Neutrophil (primary cell): ENCODE measurements at regions not wholly inside any gene's neighbourhood (a gene's known extent, or its start where the extent isn't known, plus 50 kb on each side); places are given as distances from the start of the nearest gene placed in this dataset.
A peak's percentile ranks its signal among the peaks of the same experiment; 100 is the strongest.
"Not testable (repeated sequence)": the region's sequence is repeated elsewhere in the genome, so short reads cannot be mapped to it uniquely, and the experiment has no call there.

Source experiments
- H3K27ac ChIP-seq: fragments of 200-600 bp; sonication (generic); 2 replicates; pipeline ENCODE4 v1.5.1; 2016; ENCODE audit warnings: mild to moderate bottlenecking, moderate library complexity
- H3K27me3 ChIP-seq: fragments of 200-600 bp; sonication (generic); 2 replicates; pipeline ENCODE4 v1.6.0; 2016; ENCODE audit warnings: mild to moderate bottlenecking
- H3K36me3 ChIP-seq: fragments of 200-600 bp; sonication (generic); 2 replicates; pipeline ENCODE4 v1.5.1; 2017
- H3K4me1 ChIP-seq, 2 experiments: fragments of 200-600 bp in 1 of 2; sonication (generic) in 1 of 2; 1 replicate in 1 of 2; 2 replicates in 1 of 2; pipeline versions ENCODE4 v1.5.1 to v1.6.1; 2013 to 2016; ENCODE audit warnings: low read depth in 1 of 2, low read length in 1 of 2, mild to moderate bottlenecking in 1 of 2, moderate library complexity in 1 of 2; ENCODE audit not compliant: control insufficient read depth in 1 of 2, insufficient read depth in 1 of 2
- H3K4me3 ChIP-seq, 2 experiments: fragments of 200-600 bp in 1 of 2; sonication (generic) in 1 of 2; 1 replicate in 1 of 2; 2 replicates in 1 of 2; pipeline ENCODE4 v1.5.1; 2013 to 2016; ENCODE audit warnings: low read depth in 1 of 2, low read length in 1 of 2, mild to moderate bottlenecking in 1 of 2, moderate library complexity in 1 of 2
- H3K9me3 ChIP-seq: fragments of 200-600 bp; sonication (generic); 2 replicates; pipeline ENCODE4 v1.5.1; 2016
- CTCF ChIP-seq: fragments of 200-600 bp; sonication (generic); IDR thresholded peaks from 2 replicates; pipeline ENCODE4 v1.5.1; 2016; ENCODE audit warnings: antibody characterized with exemption

GRCh38 chr1:192904438-192904895 lies 95.6 kb downstream of the RGS2 start:
- Histone ChIP-seq H3K27me3 (no peaks in the 10 kb centered on the region), H3K27ac (peak overlapping the region; percentile 21), H3K36me3 (no peaks in the 10 kb centered on the region), H3K9me3 (no peaks in the 10 kb centered on the region), H3K4me3 (no peak overlapping the region), H3K4me1 (peaks cover 9 to 19% of the 10 kb centered on the region in 2 experiments)
- no peak for TF ChIP-seq CTCF

- Histone ChIP-seq H3K27me3 (no peaks in the 10 kb centered on the region), H3K36me3 (no peaks in the 10 kb centered on the region), H3K4me3 (no peak overlapping the region), H3K9me3 (no peaks in the 10 kb centered on the region), H3K4me1 (peaks cover 9 to 19% of the 10 kb centered on the region in 2 experiments), H3K27ac (no peak overlapping the region)
- no peak for TF ChIP-seq CTCF
These were observed 96.2 kb downstream of the RGS2 start for GRCh38 chr1:192905049-192905448.

DNA sequence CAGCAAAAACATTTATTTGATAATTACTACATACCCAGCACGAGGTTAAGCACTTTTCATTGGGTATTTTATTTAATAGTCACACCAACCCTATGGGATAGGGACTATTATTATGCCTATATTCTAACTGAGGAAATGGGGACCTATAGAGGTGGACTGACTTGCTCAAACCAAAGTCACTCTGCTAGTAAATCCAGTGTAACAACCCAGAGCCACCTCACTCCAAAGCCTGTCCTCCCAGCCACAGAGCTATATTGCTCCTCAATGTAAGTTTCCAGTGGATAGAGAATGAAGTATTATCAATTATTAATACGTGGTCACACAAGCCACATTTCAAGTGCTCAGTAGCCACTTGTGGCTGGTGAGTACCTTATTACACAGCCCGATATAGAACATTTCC lies 97.5 kb downstream of the RGS2 start:
- H3K27ac ChIP-seq = no peak overlapping the region
- H3K9me3 ChIP-seq = no peaks in the 10 kb centered on the region
- peaks cover 13 to 19% of the 10 kb centered on the region in 2 experiments for H3K4me1 ChIP-seq
- TF ChIP-seq CTCF = no peak
- H3K27me3 ChIP-seq = no peaks in the 10 kb centered on the region
- H3K36me3 ChIP-seq = no peaks in the 10 kb centered on the region
- no peak overlapping the region for H3K4me3 ChIP-seq

GRCh38 chr1:192907545-192908243 lies 98.9 kb downstream of the RGS2 start:
- peaks cover 13 to 19% of the 10 kb centered on the region in 2 experiments for H3K4me1 ChIP-seq
- no peaks in the 10 kb centered on the region for H3K27me3 ChIP-seq
- TF ChIP-seq CTCF = no peak
- no peak overlapping the region for H3K4me3 ChIP-seq
- peak overlapping the region; percentile 79 for H3K27ac ChIP-seq
- H3K36me3 ChIP-seq = no peaks in the 10 kb centered on the region
- H3K9me3 ChIP-seq = no peaks in the 10 kb centered on the region

GRCh38 chr1:192911896-192912656 lies 103.2 kb downstream of the RGS2 start:
- H3K9me3 ChIP-seq, H3K27ac ChIP-seq, H3K36me3 ChIP-seq, H3K27me3 ChIP-seq, H3K4me3 ChIP-seq: not testable (repeated sequence)
- peaks cover 13 to 16% of the 10 kb centered on the region in 2 experiments for H3K4me1 ChIP-seq

- no peak overlapping the region for H3K4me3 ChIP-seq
- no peaks in the 10 kb centered on the region for H3K27me3 ChIP-seq
- H3K27ac ChIP-seq = no peak overlapping the region
- peaks cover under 1 to 3% of the 10 kb centered on the region in 2 experiments for H3K4me1 ChIP-seq
- no peak for TF ChIP-seq CTCF
- H3K9me3 ChIP-seq = no peaks in the 10 kb centered on the region
- no peaks in the 10 kb centered on the region for H3K36me3 ChIP-seq
These were observed 104.8 kb downstream of the RGS2 start for GRCh38 chr1:192913683-192914082.
